Epithelial cell of proximal tubule (primary cell): ENCODE measurements at regions not wholly inside any gene's neighbourhood (a gene's known extent, or its start where the extent isn't known, plus 50 kb on each side); places are given as distances from the start of the nearest gene placed in this dataset.

Experiments
- DNase-seq: peaks from one replicate; pipeline ENCODE4 v3.0.0-alpha.2; 2011; ENCODE audit warnings: low read depth
- H3K4me3 ChIP-seq: 2 replicates; pipeline ENCODE4 v1.5.1; 2011; ENCODE audit warnings: low read depth, mild to moderate bottlenecking, low read length
- CTCF ChIP-seq: conservative IDR thresholded peaks from 2 replicates; pipeline ENCODE4 v1.5.1; 2012; ENCODE audit warnings: low read depth, mild to moderate bottlenecking, low read length

GRCh38 chr5:174183701-174184100 is 138.2 kb downstream of the NSG2 start:
- H3K4me3 ChIP-seq, result no peak overlapping the region
- no peak for TF ChIP-seq CTCF

GRCh38 chr5:174185506-174185905 is 140.0 kb downstream of the NSG2 start:
- TF ChIP-seq CTCF, result no peak
- H3K4me3 ChIP-seq, result no peak overlapping the region
- DNase-seq, result no peak

More at GRCh38 chr5:174183701-174184100, 138.2 kb downstream of the NSG2 start:
- no peak for DNase-seq

- no peak for DNase-seq
- TF ChIP-seq CTCF, result no peak
- no peak overlapping the region for H3K4me3 ChIP-seq
Measured at GRCh38 chr5:174186096-174186695, 140.7 kb downstream of the NSG2 start.

- no peak for DNase-seq
- H3K4me3 ChIP-seq, result no peak overlapping the region
- no peak for TF ChIP-seq CTCF
Measured at GRCh38 chr5:174187001-174187400, 141.5 kb downstream of the NSG2 start.

- no peak overlapping the region for H3K4me3 ChIP-seq
- no peak for TF ChIP-seq CTCF
- DNase-seq, result no peak
Measured at GRCh38 chr5:174187481-174187880, 142.0 kb downstream of the NSG2 start.

- TF ChIP-seq CTCF, result no peak
- no peak overlapping the region for H3K4me3 ChIP-seq
- DNase-seq, result no peak
Measured at GRCh38 chr5:174188295-174188694, 142.8 kb downstream of the NSG2 start.
